SH-SY5Y (cell line): ENCODE measurements at regions not wholly inside any gene's neighbourhood (a gene's known extent, or its start where the extent isn't known, plus 50 kb on each side); places are given as distances from the start of the nearest gene placed in this dataset.

Experiments
- GATA2 ChIP-seq: IDR thresholded peaks from 2 replicates; pipeline ENCODE4 v1.6.1; 2011; ENCODE audit warnings: mild to moderate bottlenecking, low read depth, low read length
- GATA3 ChIP-seq: IDR thresholded peaks from 2 replicates; pipeline ENCODE4 v1.6.1; 2011; ENCODE audit warnings: low read depth, mild to moderate bottlenecking, low read length, moderate library complexity

GRCh38 chr2:194465641-194466040 is 1191.4 kb upstream of the SLC39A10 start:
- TF ChIP-seq GATA3 (no peak), GATA2 (no peak)
